ENCODE measurements at regions not wholly inside any gene's neighbourhood (a gene's known extent, or its start where the extent isn't known, plus 50 kb on each side); places are given as distances from the start of the nearest gene placed in this dataset.
A peak's percentile ranks its signal among the peaks of the same experiment; 100 is the strongest.
"Not testable (repeated sequence)": the region's sequence is repeated elsewhere in the genome, so short reads cannot be mapped to it uniquely, and the experiment has no call there.

- DNase-seq (ENCODE audit: extremely low spot score) = no peak
- CTCF ChIA-PET = no interaction called here
- POLR2A ChIA-PET = no interaction called here
- TF ChIP-seq, protein P1, sequence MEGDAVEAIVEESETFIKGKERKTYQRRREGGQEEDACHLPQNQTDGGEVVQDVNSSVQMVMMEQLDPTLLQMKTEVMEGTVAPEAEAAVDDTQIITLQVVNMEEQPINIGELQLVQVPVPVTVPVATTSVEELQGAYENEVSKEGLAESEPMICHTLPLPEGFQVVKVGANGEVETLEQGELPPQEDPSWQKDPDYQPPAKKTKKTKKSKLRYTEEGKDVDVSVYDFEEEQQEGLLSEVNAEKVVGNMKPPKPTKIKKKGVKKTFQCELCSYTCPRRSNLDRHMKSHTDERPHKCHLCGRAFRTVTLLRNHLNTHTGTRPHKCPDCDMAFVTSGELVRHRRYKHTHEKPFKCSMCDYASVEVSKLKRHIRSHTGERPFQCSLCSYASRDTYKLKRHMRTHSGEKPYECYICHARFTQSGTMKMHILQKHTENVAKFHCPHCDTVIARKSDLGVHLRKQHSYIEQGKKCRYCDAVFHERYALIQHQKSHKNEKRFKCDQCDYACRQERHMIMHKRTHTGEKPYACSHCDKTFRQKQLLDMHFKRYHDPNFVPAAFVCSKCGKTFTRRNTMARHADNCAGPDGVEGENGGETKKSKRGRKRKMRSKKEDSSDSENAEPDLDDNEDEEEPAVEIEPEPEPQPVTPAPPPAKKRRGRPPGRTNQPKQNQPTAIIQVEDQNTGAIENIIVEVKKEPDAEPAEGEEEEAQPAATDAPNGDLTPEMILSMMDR (IDR thresholded peaks at IDR 0.05; ENCODE audit: control extremely low read depth, extremely low read depth, low read depth, missing control alignments) = no peak
Observed at GRCh38 chr5:162948677-162949076, 488.7 kb upstream of the CCNG1 start.

DNA sequence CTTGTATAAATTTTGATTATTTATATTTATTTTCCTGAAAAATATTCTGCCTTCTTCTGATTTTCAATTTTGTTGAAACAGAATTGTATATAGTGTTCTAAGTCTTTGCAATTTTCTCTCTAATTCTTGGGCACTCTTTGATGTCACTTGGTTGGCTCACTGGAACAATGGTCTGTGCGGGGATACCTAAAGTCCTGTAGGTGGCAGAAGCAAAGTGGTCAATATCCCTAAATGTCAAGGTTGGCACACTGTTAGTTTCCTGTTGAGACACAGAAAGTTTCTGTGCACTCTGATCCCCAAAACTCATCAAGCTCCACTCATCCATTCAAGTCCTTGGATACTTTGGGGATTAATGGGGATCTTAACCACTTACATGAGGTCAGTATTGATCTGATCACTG is 480.8 kb upstream of the CCNG1 start:
- no peak for DNase-seq (ENCODE audit: extremely low spot score)
- ChIA-PET CTCF (interaction anchor here (0.6 to 1.0 kb wide), 2 partner anchors 34 to 452 kb away, joined by 3 read pairs; no protein-coding TSS in a partner anchor), POLR2A (no interaction called here)
- TF ChIP-seq, protein P1 (IDR thresholded peaks at IDR 0.05; ENCODE audit: control extremely low read depth, extremely low read depth, low read depth, missing control alignments) = peak; percentile 9

- DNase-seq (ENCODE audit: extremely low spot score); POLR2A ChIA-PET: not testable (repeated sequence)
- CTCF ChIA-PET = interaction anchor here (1.2 kb wide), 1 partner anchor 24 kb away, joined by 3 read pairs; no protein-coding TSS in a partner anchor
Observed at GRCh38 chr5:162964144-162964543, 473.3 kb upstream of the CCNG1 start.

- TF ChIP-seq, protein P1 (IDR thresholded peaks at IDR 0.05; ENCODE audit: control extremely low read depth, extremely low read depth, low read depth, missing control alignments) = no peak
- CTCF ChIA-PET = interaction anchor here (1.8 kb wide), 1 partner anchor 9 kb away, joined by 4 read pairs; no protein-coding TSS in a partner anchor
- POLR2A ChIA-PET = no interaction called here
- no peak for DNase-seq (ENCODE audit: extremely low spot score)
Observed at GRCh38 chr5:162990063-162990462, 447.3 kb upstream of the CCNG1 start.

DNA sequence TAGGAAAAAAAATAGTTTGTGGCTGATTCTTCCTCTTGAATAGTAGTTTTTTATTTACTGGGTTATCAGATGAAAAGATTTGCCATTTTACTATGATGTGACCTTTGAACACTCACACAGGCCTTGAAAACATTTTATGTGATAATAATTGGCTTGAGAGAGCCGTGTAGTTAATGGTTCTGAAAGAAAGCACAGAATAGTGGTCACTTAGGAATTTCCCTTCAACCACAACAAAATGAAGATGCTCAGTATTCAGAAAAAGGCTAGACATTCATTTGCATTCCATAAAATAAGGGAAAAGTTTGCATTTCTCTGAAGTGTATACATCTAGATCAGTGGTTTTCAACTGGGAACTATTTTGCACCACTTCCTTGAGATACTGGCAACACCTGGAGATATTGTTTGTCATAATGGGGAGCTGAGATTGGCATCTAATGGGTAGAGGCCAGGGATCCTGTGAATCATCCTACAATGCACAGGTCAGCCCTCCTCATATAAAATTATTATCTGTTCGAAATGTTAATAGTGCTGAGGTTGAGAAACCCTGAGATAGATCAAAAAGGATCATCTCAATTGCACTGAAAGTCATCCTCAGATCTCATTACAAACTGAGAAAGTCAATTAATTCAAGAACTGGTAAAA is 446.4 kb upstream of the CCNG1 start:
- POLR2A ChIA-PET = no interaction called here
- CTCF ChIA-PET = interaction anchor here (0.7 kb wide), 1 partner anchor 34 kb away, joined by 3 read pairs; no protein-coding TSS in a partner anchor
- TF ChIP-seq, protein P1 (IDR thresholded peaks at IDR 0.05; ENCODE audit: control extremely low read depth, extremely low read depth, low read depth, missing control alignments) = no peak
- DNase-seq (ENCODE audit: extremely low spot score) = no peak

DNA sequence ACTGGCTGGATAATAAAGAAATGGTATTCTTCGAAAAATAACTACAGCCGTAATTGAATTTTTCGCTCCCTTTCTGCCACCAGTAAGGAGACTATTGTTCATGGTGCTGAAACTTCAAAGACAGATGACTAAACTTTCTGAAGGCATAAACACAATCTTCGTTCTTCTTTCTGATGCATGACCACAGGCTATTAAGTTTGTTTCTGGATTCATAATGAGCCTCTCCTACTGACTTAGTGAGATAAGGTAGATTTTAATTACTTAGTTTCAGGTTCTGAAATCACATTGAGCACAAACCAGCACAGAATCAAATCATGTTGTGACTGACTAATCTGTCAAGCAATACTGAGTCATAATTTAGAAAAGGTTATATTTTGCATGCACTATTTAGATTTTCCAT is 441.8 kb upstream of the CCNG1 start:
- TF ChIP-seq, protein P1 (IDR thresholded peaks at IDR 0.05; ENCODE audit: control extremely low read depth, extremely low read depth, low read depth, missing control alignments) = no peak
- DNase-seq (ENCODE audit: extremely low spot score) = no peak
- ChIA-PET POLR2A (no interaction called here), CTCF (no interaction called here)

DNA sequence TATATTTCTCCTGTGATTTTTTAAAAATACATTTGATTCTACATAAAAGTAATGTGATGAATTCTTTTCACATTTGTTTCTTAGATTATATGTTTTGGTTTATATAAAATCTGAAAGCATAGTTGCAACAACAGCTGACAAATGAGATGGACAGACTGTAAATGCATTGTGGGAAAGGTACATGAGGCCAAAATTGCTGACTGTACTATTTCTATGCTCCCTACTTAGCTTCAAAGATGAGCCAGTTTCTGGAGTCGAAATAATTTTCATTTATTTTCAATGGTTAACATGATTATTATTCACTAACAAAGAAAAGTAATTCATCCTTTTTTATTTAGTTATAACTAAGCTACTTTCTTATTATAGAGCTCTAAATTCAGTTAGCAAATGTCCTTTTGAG is 441.3 kb upstream of the CCNG1 start:
- DNase-seq (ENCODE audit: extremely low spot score) = no peak
- POLR2A ChIA-PET = no interaction called here
- TF ChIP-seq, protein P1 (IDR thresholded peaks at IDR 0.05; ENCODE audit: control extremely low read depth, extremely low read depth, low read depth, missing control alignments) = no peak
- CTCF ChIA-PET = interaction anchor here (0.7 kb wide), 1 partner anchor 26 kb away, joined by 3 read pairs; no protein-coding TSS in a partner anchor
